Astrocyte (in vitro differentiated cells and primary cell): ENCODE measurements at regions not wholly inside any gene's neighbourhood (a gene's known extent, or its start where the extent isn't known, plus 50 kb on each side); places are given as distances from the start of the nearest gene placed in this dataset.

Source experiments
- CTCF ChIP-seq: IDR thresholded peaks from 2 replicates; pipeline ENCODE4 v1.5.1; 2011; ENCODE audit warnings: low read depth, mild to moderate bottlenecking, inconsistent platforms, low read length, moderate library complexity; ENCODE audit not compliant: insufficient read depth
- EZH2 ChIP-seq: IDR thresholded peaks from 2 replicates; pipeline ENCODE4 v1.6.1; 2012; ENCODE audit warnings: mild to moderate bottlenecking, low read length, inconsistent platforms; ENCODE audit not compliant: insufficient read depth

GRCh38 chr11:112878033-112878601 lies 83.1 kb upstream of the NCAM1 start:
- no peak for TF ChIP-seq CTCF
- TF ChIP-seq EZH2, result no peak
